Thyroid gland (tissue), 4 donors: ENCODE measurements at regions not wholly inside any gene's neighbourhood (a gene's known extent, or its start where the extent isn't known, plus 50 kb on each side); places are given as distances from the start of the nearest gene placed in this dataset.
"Not testable (repeated sequence)": the region's sequence is repeated elsewhere in the genome, so short reads cannot be mapped to it uniquely, and the experiment has no call there.

Experiments
- DNase-seq, 2 donors: peaks; one replicate each; pipeline ENCODE4 v3.0.0-alpha.2; 2019
- H3K27ac ChIP-seq, 3 donors: fragments of 200-600 bp; sonication (generic); 1 replicate in 2 of 3; 2 replicates in 1 of 3; pipeline ENCODE4 v1.5.1; 2016 to 2019; ENCODE audit warnings: mild to moderate bottlenecking in 1 of 3, moderate library complexity in 1 of 3
- H3K27me3 ChIP-seq: fragments of 200-600 bp; sonication (generic); one replicate; pipeline ENCODE4 v1.5.1; 2019
- H3K36me3 ChIP-seq, 2 donors: fragments of 200-600 bp; sonication (generic); one replicate each; pipeline ENCODE4 v1.5.1; 2016 to 2019
- H3K4me1 ChIP-seq, 2 donors: fragments of 200-600 bp; sonication (generic); one replicate each; pipeline ENCODE4 v1.5.1; 2017 to 2019
- H3K4me3 ChIP-seq, 3 donors: fragments of 200-600 bp; sonication (generic); replicated peaks in 1 of 3; 1 replicate in 2 of 3; 2 replicates in 1 of 3; pipeline ENCODE4 v1.5.1; 2016; ENCODE audit warnings: mild to moderate bottlenecking in 1 of 3
- H3K9me3 ChIP-seq: fragments of 200-600 bp; sonication (generic); one replicate; pipeline ENCODE4 v1.5.1; 2017
- WGBS, 2 donors: methylation state at CpG; one replicate each; pipeline ENCODE4 v1.1.5; 2017; 5-methylcytosine and 5-hydroxymethylcytosine counted together
- intact Hi-C: fragments of 100-400 bp; cut with DNase I; formaldehyde crosslinking; loops from one replicate; pipeline ENCODE4 v1.15.1; 2023

GRCh38 chr2:89986532-89986931, 1295.1 kb downstream of the RPIA start:
- H3K9me3 ChIP-seq, H3K27me3 ChIP-seq, intact Hi-C loops, H3K4me3 ChIP-seq, H3K4me1 ChIP-seq, H3K36me3 ChIP-seq, H3K27ac ChIP-seq, DNase-seq: not testable (repeated sequence)
- WGBS, 2 donors: 82% methylated on average over 4 of the region's 4 CpGs; no CpG with 5 or more reads in 1 of the 2 donors

DNA sequence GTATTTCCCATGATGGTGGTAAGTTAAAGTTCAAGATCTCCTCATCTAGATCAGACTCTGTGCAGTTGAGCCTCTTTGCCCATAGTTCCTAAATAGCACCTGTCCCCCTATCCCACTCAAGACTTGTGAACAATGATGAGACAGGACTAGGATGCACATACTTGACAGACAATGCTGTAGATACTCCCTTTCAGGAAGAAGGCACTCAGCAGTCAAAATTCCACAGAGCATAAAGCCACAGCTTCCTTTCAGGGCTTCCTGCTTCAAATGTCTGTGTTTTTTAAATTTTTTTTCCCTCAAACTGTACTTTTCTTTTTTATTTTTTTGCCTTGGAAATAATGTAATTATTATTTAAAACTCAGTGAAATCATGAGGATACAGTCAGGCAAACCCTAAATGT, 1305.3 kb downstream of the RPIA start:
- H3K4me3 ChIP-seq, DNase-seq, H3K4me1 ChIP-seq, H3K36me3 ChIP-seq, intact Hi-C loops, H3K9me3 ChIP-seq, H3K27ac ChIP-seq, H3K27me3 ChIP-seq: not testable (repeated sequence)

GRCh38 chr2:90004553-90004952, 1313.1 kb downstream of the RPIA start:
- H3K4me3 ChIP-seq, intact Hi-C loops, H3K9me3 ChIP-seq, H3K36me3 ChIP-seq, H3K4me1 ChIP-seq, H3K27ac ChIP-seq, DNase-seq, H3K27me3 ChIP-seq: not testable (repeated sequence)

DNA sequence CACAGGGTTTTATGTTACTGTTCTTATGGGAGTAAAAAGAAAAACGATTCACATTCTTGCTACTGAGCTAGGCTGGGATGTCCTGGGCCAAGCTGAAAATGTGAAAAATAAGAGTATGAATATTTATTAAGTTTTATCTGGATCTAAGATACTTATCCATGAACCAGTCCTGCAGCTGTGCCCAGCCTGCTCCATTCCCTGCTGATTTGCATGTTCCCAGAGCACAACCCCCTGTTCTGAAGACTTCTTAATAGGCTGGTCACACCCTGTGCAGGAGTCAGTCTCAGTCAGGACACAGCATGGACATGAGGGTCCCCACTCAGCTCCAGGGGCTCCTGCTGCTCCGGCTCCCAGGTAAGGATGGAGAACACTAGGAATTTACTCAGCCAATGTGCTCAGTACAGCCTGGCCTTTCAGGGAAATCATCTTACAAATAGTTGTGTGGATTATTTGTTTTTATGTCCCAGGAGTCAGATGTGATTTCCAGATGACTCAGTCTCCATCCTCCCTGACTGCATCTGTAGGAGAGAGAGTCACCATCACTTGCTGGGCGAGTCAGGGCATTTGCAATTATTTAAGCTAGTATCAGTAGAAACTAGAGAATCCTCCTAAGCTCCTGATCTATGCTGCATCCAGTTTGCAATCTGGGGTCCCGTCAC, 1319.1 kb downstream of the RPIA start:
- H3K9me3 ChIP-seq, H3K27ac ChIP-seq, H3K4me3 ChIP-seq, H3K36me3 ChIP-seq, DNase-seq, H3K4me1 ChIP-seq, H3K27me3 ChIP-seq, intact Hi-C loops: not testable (repeated sequence)
- WGBS, 2 donors: 0 to 50% methylated on average over 1 to 3 of the region's 4 CpGs

- H3K9me3 ChIP-seq, H3K27ac ChIP-seq, intact Hi-C loops: not testable (repeated sequence)
These were observed 1319.6 kb downstream of the RPIA start for GRCh38 chr2:90011101-90011443.

DNA sequence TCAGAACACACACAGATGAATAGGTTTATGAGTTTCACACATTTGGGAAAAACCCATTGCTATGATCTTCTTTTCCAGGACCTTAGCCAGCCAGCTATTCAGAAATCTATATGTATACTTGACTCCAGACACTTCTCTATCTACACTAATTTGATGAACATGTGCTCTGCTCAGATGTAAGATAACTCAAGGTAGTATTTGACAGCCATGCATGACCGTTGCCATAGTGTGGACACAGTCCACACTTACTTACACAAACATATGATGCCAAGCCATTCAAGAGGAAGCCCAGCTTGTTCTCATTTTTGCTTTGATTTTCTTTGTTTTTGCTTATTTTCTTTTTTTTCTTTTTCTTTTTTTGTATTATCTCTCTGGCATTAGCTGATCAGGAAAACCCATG, 1328.4 kb downstream of the RPIA start:
- H3K36me3 ChIP-seq, H3K4me3 ChIP-seq, intact Hi-C loops, H3K27ac ChIP-seq, DNase-seq, H3K4me1 ChIP-seq, H3K27me3 ChIP-seq, H3K9me3 ChIP-seq: not testable (repeated sequence)
- 19 to 56% methylated on average over 1 of the region's 1 CpG for WGBS, 2 donors

More at GRCh38 chr2:90011101-90011443, 1319.6 kb downstream of the RPIA start:
- not testable (repeated sequence) for H3K4me3 ChIP-seq, H3K27me3 ChIP-seq, H3K4me1 ChIP-seq, DNase-seq, H3K36me3 ChIP-seq

DNA sequence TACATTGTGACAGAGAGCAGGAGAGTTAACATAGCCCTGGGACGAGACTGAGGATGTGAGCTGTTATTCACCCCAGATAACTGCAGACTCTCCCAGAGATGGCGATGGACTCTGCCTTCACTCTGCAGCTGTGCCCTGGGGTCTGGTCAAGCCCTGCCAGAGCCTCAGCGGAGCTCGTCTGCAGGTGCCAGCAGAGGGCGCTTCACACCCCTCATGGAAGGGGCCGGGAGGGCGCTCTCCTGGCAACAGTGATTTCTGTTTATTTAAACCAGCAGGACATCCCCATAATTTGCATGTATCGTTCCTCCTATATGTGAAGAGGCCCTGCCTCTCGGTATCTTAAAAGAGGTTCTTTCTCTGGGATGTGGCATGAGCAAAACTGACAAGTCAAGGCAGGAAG, 1329.8 kb downstream of the RPIA start:
- intact Hi-C loops, H3K4me1 ChIP-seq, DNase-seq, H3K36me3 ChIP-seq, H3K27me3 ChIP-seq, H3K9me3 ChIP-seq, H3K4me3 ChIP-seq, H3K27ac ChIP-seq: not testable (repeated sequence)
- no CpG with 5 or more reads among the region's 9 CpGs for WGBS, 2 donors

- intact Hi-C loops, H3K36me3 ChIP-seq, H3K9me3 ChIP-seq, H3K4me1 ChIP-seq, H3K27me3 ChIP-seq, DNase-seq, H3K4me3 ChIP-seq, H3K27ac ChIP-seq: not testable (repeated sequence)
- 0 to 47% methylated on average over 1 to 3 of the region's 3 CpGs for WGBS, 2 donors
These were observed 1335.8 kb downstream of the RPIA start for GRCh38 chr2:90027231-90027643.

DNA sequence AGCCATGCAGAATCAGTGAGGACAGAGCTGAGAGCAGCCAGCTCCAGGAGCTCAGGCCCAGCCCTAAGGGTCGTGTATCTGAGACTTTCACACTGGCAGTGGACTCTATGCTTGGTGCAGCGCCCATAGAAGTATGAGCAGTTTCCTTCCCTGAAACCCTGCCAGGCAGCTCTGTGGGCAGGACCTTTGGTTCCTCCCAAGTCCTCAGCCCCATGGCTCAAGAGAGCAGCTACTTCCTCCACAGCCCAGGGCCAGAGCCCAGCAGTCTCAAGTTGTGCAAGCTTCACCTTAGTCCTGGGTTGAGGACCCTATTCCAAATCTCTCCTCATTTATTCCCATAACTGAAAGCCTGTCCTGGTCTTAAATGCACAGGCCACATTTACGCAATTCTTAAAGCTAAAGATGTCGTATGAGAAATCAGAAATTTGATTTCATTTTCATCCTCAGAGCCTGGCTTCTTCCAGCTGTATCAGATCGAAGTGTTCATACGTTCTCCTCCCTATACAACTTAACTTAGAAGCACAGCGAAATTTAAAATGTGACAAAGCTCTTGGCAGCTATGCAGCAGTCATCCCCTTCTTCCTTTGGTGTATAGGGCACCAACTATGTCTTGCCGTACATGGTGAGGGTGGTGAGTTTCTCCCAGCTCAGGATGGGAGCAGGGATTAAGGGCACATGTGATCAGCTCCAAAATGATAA, 1337.1 kb downstream of the RPIA start:
- WGBS, 2 donors: 76 to 80% methylated on average over 5 to 8 of the region's 8 CpGs

DNA sequence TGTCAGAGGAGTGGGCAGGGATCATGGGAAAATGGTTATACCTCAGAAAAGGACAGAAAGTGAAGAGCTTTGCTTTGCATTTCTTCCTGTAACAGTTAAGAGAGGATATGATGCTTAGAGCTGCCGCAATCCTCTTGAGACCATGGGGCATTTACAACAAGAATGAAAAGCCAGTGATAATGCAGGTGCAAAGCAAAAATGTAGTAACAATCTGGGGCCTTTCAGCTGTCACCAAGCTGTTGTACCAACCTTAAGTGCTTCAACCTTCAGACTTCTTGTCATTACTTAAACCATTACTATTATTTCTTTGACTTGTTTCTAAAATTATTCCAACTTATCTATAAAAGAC, 1337.6 kb downstream of the RPIA start:
- H3K36me3 ChIP-seq, DNase-seq, intact Hi-C loops, H3K4me1 ChIP-seq, H3K27ac ChIP-seq, H3K27me3 ChIP-seq, H3K4me3 ChIP-seq, H3K9me3 ChIP-seq: not testable (repeated sequence)
- WGBS, 2 donors: 100% methylated on average over 1 of the region's 1 CpG

More for the DNA sequence above, 1337.1 kb downstream of the RPIA start:
- H3K9me3 ChIP-seq, H3K27ac ChIP-seq, H3K4me1 ChIP-seq, H3K4me3 ChIP-seq, H3K27me3 ChIP-seq, DNase-seq, intact Hi-C loops, H3K36me3 ChIP-seq: not testable (repeated sequence)

DNA sequence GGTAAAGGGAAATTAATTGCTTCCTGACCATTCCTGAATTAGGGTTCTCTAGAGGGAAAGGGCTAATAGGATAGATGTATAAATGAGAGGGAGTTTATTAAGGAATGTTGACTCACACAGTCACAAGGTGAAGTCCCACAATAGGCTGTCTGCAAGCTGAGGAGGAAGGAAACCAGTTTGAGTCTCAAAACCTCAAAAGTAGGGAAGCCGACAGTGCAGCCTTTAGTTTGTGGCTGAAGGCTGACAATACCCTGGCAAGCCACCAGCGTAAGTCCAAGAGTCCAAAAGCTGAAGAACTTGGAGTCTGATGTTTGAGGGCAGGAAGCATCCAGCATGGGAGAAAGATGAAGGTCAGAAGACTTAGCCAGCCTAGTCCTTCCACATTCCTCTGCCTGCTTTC, 1340.8 kb downstream of the RPIA start:
- WGBS, 2 donors: 61 to 77% methylated on average over 2 of the region's 2 CpGs
- H3K4me1 ChIP-seq, H3K4me3 ChIP-seq, intact Hi-C loops, DNase-seq, H3K9me3 ChIP-seq, H3K36me3 ChIP-seq, H3K27ac ChIP-seq, H3K27me3 ChIP-seq: not testable (repeated sequence)

DNA sequence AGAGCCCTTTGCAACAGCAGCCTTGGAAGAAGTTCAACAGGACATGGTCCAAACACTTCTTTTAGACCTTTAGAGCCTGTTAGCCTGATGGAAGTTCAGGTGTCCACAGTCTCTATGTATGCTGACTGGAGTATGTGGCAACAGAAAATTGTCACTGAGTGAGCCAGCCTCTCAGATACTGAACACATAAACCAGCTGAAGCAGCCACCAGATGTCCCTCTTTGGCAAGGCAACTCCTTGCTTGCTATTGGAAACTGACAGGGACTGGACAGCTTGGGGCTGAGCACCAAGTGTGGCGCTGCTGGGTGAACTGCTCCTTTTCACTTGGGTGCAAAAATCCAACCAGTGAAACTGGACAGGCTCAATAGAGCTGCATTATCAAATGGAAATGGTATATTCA, 1344.9 kb downstream of the RPIA start:
- H3K27me3 ChIP-seq, H3K4me3 ChIP-seq, H3K27ac ChIP-seq, H3K4me1 ChIP-seq, DNase-seq, H3K9me3 ChIP-seq, intact Hi-C loops, H3K36me3 ChIP-seq: not testable (repeated sequence)
- 62% methylated on average over 1 of the region's 1 CpG; no CpG with 5 or more reads in 1 of the 2 donors for WGBS, 2 donors

DNA sequence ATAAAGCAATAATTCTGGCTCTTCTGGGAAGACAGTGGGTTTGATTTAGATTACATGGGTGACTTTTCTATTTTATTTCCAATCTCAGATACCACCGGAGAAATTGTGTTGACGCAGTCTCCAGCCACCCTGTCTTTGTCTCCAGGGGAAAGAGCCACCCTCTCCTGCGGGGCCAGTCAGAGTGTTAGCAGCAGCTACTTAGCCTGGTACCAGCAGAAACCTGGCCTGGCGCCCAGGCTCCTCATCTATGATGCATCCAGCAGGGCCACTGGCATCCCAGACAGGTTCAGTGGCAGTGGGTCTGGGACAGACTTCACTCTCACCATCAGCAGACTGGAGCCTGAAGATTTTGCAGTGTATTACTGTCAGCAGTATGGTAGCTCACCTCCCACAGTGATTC, 1347.6 kb downstream of the RPIA start:
- H3K4me3 ChIP-seq, H3K36me3 ChIP-seq, H3K27ac ChIP-seq, DNase-seq, H3K9me3 ChIP-seq, intact Hi-C loops, H3K27me3 ChIP-seq, H3K4me1 ChIP-seq: not testable (repeated sequence)
- 53 to 83% methylated on average over 2 to 4 of the region's 4 CpGs for WGBS, 2 donors
